H1 (cell line): ENCODE measurements at regions not wholly inside any gene's neighbourhood (a gene's known extent, or its start where the extent isn't known, plus 50 kb on each side); places are given as distances from the start of the nearest gene placed in this dataset.

Experiments used
- CTCF ChIA-PET: fragments of 300-600 bp; sonication (Branson Sonifier 250); formaldehyde crosslinking; loops from one replicate; lab custom pipeline; 2021; ENCODE audit not compliant: partially characterized antibody; lab: Charles Lee
- POLR2A ChIA-PET: fragments of 300-600 bp; sonication (Branson Sonifier 250); formaldehyde crosslinking; loops from one replicate; lab custom pipeline; 2021; ENCODE audit warnings: inconsistent platforms; ENCODE audit not compliant: partially characterized antibody; lab: Charles Lee
- DNase-seq, 2 experiments: peaks; one replicate each; pipeline versions ENCODE4 v3.0.0 to v3.0.0-alpha.2; 2010 to 2022; ENCODE audit warnings: low spot score in 2 of 2, low read depth in 1 of 2, mixed read lengths in 1 of 2
- FAIRE-seq: peaks from 2 replicates; lab custom pipeline; 2011; peaks lifted over from hg19 to GRCh38; lab: Jason Lieb, UNC
- H2AFZ ChIP-seq: 2 replicates; pipeline ENCODE4 v1.8.1; 2012; ENCODE audit warnings: low read length, inconsistent platforms
- H2AK5ac ChIP-seq: 2 replicates; pipeline ENCODE4 v1.6.1; 2013; ENCODE audit warnings: low read depth, low read length
- H2BK120ac ChIP-seq: replicated peaks from 2 replicates; pipeline ENCODE3; 2013; ENCODE audit warnings: low read depth, low read length, inconsistent platforms
- H2BK12ac ChIP-seq: 2 replicates; pipeline ENCODE4 v1.6.1; 2013; ENCODE audit warnings: low read depth, low read length
- H2BK15ac ChIP-seq: 2 replicates; pipeline ENCODE4 v1.6.1; 2013; ENCODE audit warnings: low read length
- H2BK20ac ChIP-seq: 2 replicates; pipeline ENCODE4 v1.6.1; 2013; ENCODE audit warnings: low read length
- H2BK5ac ChIP-seq: 2 replicates; pipeline ENCODE4 v1.6.1; 2013; ENCODE audit warnings: low read depth, low read length
- H3K14ac ChIP-seq: 2 replicates; pipeline ENCODE4 v1.6.1; 2013; ENCODE audit warnings: inconsistent platforms; ENCODE audit not compliant: insufficient read length
- H3K18ac ChIP-seq: 2 replicates; pipeline ENCODE4 v1.6.1; 2013; ENCODE audit warnings: low read length; ENCODE audit errors: extremely low read depth
- H3K23ac ChIP-seq: 2 replicates; pipeline ENCODE4 v1.6.1; 2013; ENCODE audit warnings: inconsistent platforms; ENCODE audit not compliant: insufficient read length
- H3K23me2 ChIP-seq: 2 replicates; pipeline ENCODE4 v1.6.1; 2013; ENCODE audit warnings: low read depth, low read length
- H3K27ac ChIP-seq: 2 replicates; pipeline ENCODE4 v1.6.1; 2011; ENCODE audit warnings: low read depth, low read length, inconsistent platforms
- H3K27me3 ChIP-seq, 4 experiments: replicated peaks in 1 of 4; 1 replicate in 1 of 4; 2 replicates in 3 of 4; pipeline versions ENCODE4 v1.6.1 to v1.8.1; 2011 to 2013; ENCODE audit warnings: low read length in 3 of 4, mild to moderate bottlenecking in 3 of 4, inconsistent platforms in 2 of 4, mixed read lengths in 2 of 4, moderate library complexity in 1 of 4; ENCODE audit not compliant: control insufficient read depth in 3 of 4, insufficient read depth in 3 of 4; ENCODE audit errors: extremely low read depth in 1 of 4
- H3K36me3 ChIP-seq, 4 experiments: 2 replicates each; pipeline versions ENCODE4 v1.6.1 to v1.8.1; 2011 to 2013; ENCODE audit warnings: mild to moderate bottlenecking in 4 of 4, low read length in 3 of 4, moderate library complexity in 2 of 4, control low read depth in 1 of 4, inconsistent platforms in 1 of 4; ENCODE audit not compliant: insufficient read depth in 4 of 4, control insufficient read depth in 2 of 4
- H3K4ac ChIP-seq: replicated peaks from 2 replicates; pipeline ENCODE3; 2013; ENCODE audit warnings: low read length, low read depth, mixed read lengths, inconsistent platforms; ENCODE audit not compliant: insufficient read length
- H3K4me1 ChIP-seq, 4 experiments: replicated peaks in 1 of 4; 1 replicate in 1 of 4; 2 replicates in 3 of 4; pipeline versions ENCODE4 v1.6.1 to v1.8.1; 2011 to 2013; ENCODE audit warnings: low read length in 3 of 4, inconsistent platforms in 2 of 4, mixed read lengths in 1 of 4; ENCODE audit not compliant: insufficient read depth in 4 of 4, control insufficient read depth in 3 of 4
- H3K4me2 ChIP-seq, 2 experiments: 2 replicates each; pipeline versions ENCODE4 v1.6.1 to v1.8.1; 2011 to 2013; ENCODE audit warnings: low read depth in 2 of 2, low read length in 2 of 2, control low read depth in 1 of 2, inconsistent platforms in 1 of 2, mild to moderate bottlenecking in 1 of 2; ENCODE audit not compliant: insufficient read depth in 1 of 2
- H3K4me3 ChIP-seq, 4 experiments: fragments of 200-600, 300-600 bp in 1 of 4; sonication (generic), shearing (Covaris generic), sonication (Bioruptor Twin) in 1 of 4; 2 replicates each; pipeline versions ENCODE4 v1.5.1 to v1.8.1; 2011 to 2016; ENCODE audit warnings: low read length in 4 of 4, low read depth in 3 of 4, control low read depth in 2 of 4, inconsistent platforms in 2 of 4, mild to moderate bottlenecking in 2 of 4, mixed read lengths in 1 of 4, moderate library complexity in 1 of 4; ENCODE audit not compliant: insufficient read depth in 2 of 4; ENCODE audit errors: extremely low read depth in 1 of 4
- H3K56ac ChIP-seq: replicated peaks from 2 replicates; pipeline ENCODE3; 2013; ENCODE audit warnings: low read depth, mild to moderate bottlenecking, mixed read lengths, low read length, inconsistent platforms; ENCODE audit not compliant: insufficient read length
- H3K79me1 ChIP-seq: 2 replicates; pipeline ENCODE4 v1.6.1; 2013; ENCODE audit warnings: low read depth, low read length, control low read depth
- H3K79me2 ChIP-seq, 2 experiments: 2 replicates each; pipeline versions ENCODE4 v1.6.1 to v1.8.1; 2012 to 2013; ENCODE audit warnings: low read length in 2 of 2, mild to moderate bottlenecking in 2 of 2, inconsistent platforms in 1 of 2; ENCODE audit not compliant: insufficient read depth in 2 of 2, control insufficient read depth in 1 of 2
- H3K9ac ChIP-seq, 4 experiments: replicated peaks in 1 of 4; 1 replicate in 1 of 4; 2 replicates in 3 of 4; pipeline versions ENCODE4 v1.6.1 to v1.8.1; 2011 to 2013; ENCODE audit warnings: low read depth in 3 of 4, low read length in 3 of 4, control low read depth in 2 of 4, mild to moderate bottlenecking in 2 of 4, moderate library complexity in 2 of 4, inconsistent platforms in 1 of 4; ENCODE audit errors: extremely low read depth in 1 of 4
- H3K9me3 ChIP-seq, 2 experiments: 2 replicates each; pipeline versions ENCODE4 v1.6.1 to v1.8.1; 2012 to 2013; ENCODE audit warnings: mild to moderate bottlenecking in 2 of 2, moderate library complexity in 2 of 2, control low read depth in 1 of 2, inconsistent platforms in 1 of 2, low read depth in 1 of 2, low read length in 1 of 2, mixed read lengths in 1 of 2; ENCODE audit not compliant: insufficient read depth in 2 of 2
- H4K20me1 ChIP-seq, 2 experiments: replicated peaks in 1 of 2; 2 replicates each; pipeline versions ENCODE3 to v1.8.1; 2011 to 2013; ENCODE audit warnings: inconsistent platforms in 2 of 2, low read length in 2 of 2, mild to moderate bottlenecking in 1 of 2; ENCODE audit not compliant: insufficient read depth in 2 of 2, control insufficient read depth in 1 of 2
- H4K5ac ChIP-seq: 2 replicates; pipeline ENCODE4 v1.6.1; 2013; ENCODE audit warnings: low read length, low read depth, mixed read lengths, inconsistent platforms; ENCODE audit not compliant: insufficient read length
- H4K8ac ChIP-seq: 2 replicates; pipeline ENCODE4 v1.8.0; 2013; ENCODE audit warnings: mild to moderate bottlenecking, moderate library complexity, low read length, inconsistent platforms; ENCODE audit not compliant: insufficient read depth; ENCODE audit errors: extremely low read depth
- H4K91ac ChIP-seq: replicated peaks from 2 replicates; pipeline ENCODE3; 2013; ENCODE audit warnings: low read length, mixed read lengths, inconsistent platforms; ENCODE audit not compliant: insufficient read length
- ATF2 ChIP-seq: IDR thresholded peaks from 2 replicates; pipeline ENCODE4 v1.6.1; 2012; ENCODE audit warnings: low read length, inconsistent platforms
- CEBPB ChIP-seq: IDR thresholded peaks from 2 replicates; pipeline ENCODE4 v1.6.1; 2012; ENCODE audit warnings: low read depth, low read length
- CREB1 ChIP-seq: IDR thresholded peaks from 2 replicates; pipeline ENCODE4 v1.6.1; 2012; ENCODE audit warnings: inconsistent platforms
- E2F6 ChIP-seq: IDR thresholded peaks from 2 replicates; pipeline ENCODE4 v1.6.1; 2012; ENCODE audit warnings: inconsistent platforms
- EZH2 ChIP-seq: fragments of 200-600 bp; sonication (generic); IDR thresholded peaks from 2 replicates; pipeline ENCODE4 v1.7.1; 2012; ENCODE audit warnings: low read depth, mild to moderate bottlenecking, moderate library complexity, low read length, inconsistent platforms; ENCODE audit not compliant: severe bottlenecking
- JUND ChIP-seq: IDR thresholded peaks from 2 replicates; pipeline ENCODE4 v1.6.1; 2011; ENCODE audit warnings: mild to moderate bottlenecking, improper control_type of control experiment, low read length
- MAX ChIP-seq: IDR thresholded peaks from 2 replicates; pipeline ENCODE4 v1.6.1; 2012; ENCODE audit warnings: inconsistent platforms
- SIX5 ChIP-seq: IDR thresholded peaks from 2 replicates; pipeline ENCODE4 v1.6.1; 2011; ENCODE audit warnings: mild to moderate bottlenecking, low read depth, low read length
- TBP ChIP-seq: IDR thresholded peaks from 2 replicates; pipeline ENCODE4 v1.6.1; 2011; ENCODE audit warnings: low read depth, low read length, improper control_type of control experiment
- TEAD4 ChIP-seq: IDR thresholded peaks from 2 replicates; pipeline ENCODE4 v1.6.1; 2012; ENCODE audit warnings: low read depth, low read length, inconsistent platforms, mixed read lengths

GRCh38 chr13:72229067-72229466 lies 362.1 kb upstream of the DACH1 start:
- H4K91ac ChIP-seq = no peak overlapping the region
- no peak overlapping the region for H2BK120ac ChIP-seq
- no peak overlapping the region for H3K27ac ChIP-seq
- H3K56ac ChIP-seq = no peak overlapping the region
- H3K4me3 ChIP-seq = no peak overlapping the region
- H2BK12ac ChIP-seq = no peak overlapping the region
- H3K4me1 ChIP-seq = no peaks in the 10 kb centered on the region
- H4K20me1 ChIP-seq = no peaks in the 10 kb centered on the region
- no peaks in the 10 kb centered on the region for H3K36me3 ChIP-seq
- H4K5ac ChIP-seq = no peak overlapping the region
- H3K9me3 ChIP-seq = no peaks in the 10 kb centered on the region
- H3K79me1 ChIP-seq = no peaks in the 10 kb centered on the region
- POLR2A ChIA-PET = no interaction called here
- H2AFZ ChIP-seq = no peak overlapping the region
- DNase-seq = no peak
- no peak overlapping the region for H3K4ac ChIP-seq
- H3K18ac ChIP-seq = no peak overlapping the region
- no peak overlapping the region for H2BK20ac ChIP-seq
- H4K8ac ChIP-seq = no peak overlapping the region
- no peak overlapping the region for H2BK15ac ChIP-seq
- no peak overlapping the region for H3K14ac ChIP-seq
- H3K4me2 ChIP-seq = no peak overlapping the region
- H3K9ac ChIP-seq = no peak overlapping the region
- no peak overlapping the region for H2BK5ac ChIP-seq
- H3K27me3 ChIP-seq = no peaks in the 10 kb centered on the region
- H3K79me2 ChIP-seq = no peaks in the 10 kb centered on the region
- H3K23ac ChIP-seq = no peak overlapping the region
- no peaks in the 10 kb centered on the region for H3K23me2 ChIP-seq
- FAIRE-seq = no peak
- TF ChIP-seq EZH2 (no peak), SIX5 (no peak), ATF2 (no peak), E2F6 (no peak), MAX (no peak), TEAD4 (no peak), CEBPB (no peak), TBP (no peak), JUND (no peak), CREB1 (no peak)
- CTCF ChIA-PET = no interaction called here
- H2AK5ac ChIP-seq = no peak overlapping the region
